ENCODE measurements at regions not wholly inside any gene's neighbourhood (a gene's known extent, or its start where the extent isn't known, plus 50 kb on each side); places are given as distances from the start of the nearest gene placed in this dataset.

GRCh38 chr2:30396436-30397232 lies 50.4 kb upstream of the LCLAT1 start:
- no peak overlapping the region for H3K4me3 ChIP-seq (ENCODE audit: low read length)
- no peak for DNase-seq (ENCODE audit: low read depth, low spot score)
